Parathyroid adenoma (tissue), 2 donors: ENCODE measurements at regions not wholly inside any gene's neighbourhood (a gene's known extent, or its start where the extent isn't known, plus 50 kb on each side); places are given as distances from the start of the nearest gene placed in this dataset.

Experiments
- H2AFZ ChIP-seq: fragments of 300-600 bp; sonication (generic); one replicate; pipeline ENCODE4 v1.7.0; 2017; ENCODE audit warnings: antibody characterized with exemption, mild to moderate bottlenecking
- H3K27ac ChIP-seq: fragments of 300-600 bp; sonication (generic); one replicate; pipeline ENCODE4 v1.7.0; 2017
- H3K27me3 ChIP-seq: fragments of 300-600 bp; sonication (generic); one replicate; pipeline ENCODE4 v1.7.0; 2017; ENCODE audit warnings: low read length; ENCODE audit not compliant: control insufficient read depth, insufficient read depth
- H3K36me3 ChIP-seq: fragments of 300-600 bp; sonication (generic); one replicate; pipeline ENCODE4 v1.7.0; 2017; ENCODE audit warnings: low read length; ENCODE audit not compliant: control insufficient read depth, insufficient read depth
- H3K4me1 ChIP-seq: fragments of 300-600 bp; sonication (generic); one replicate; pipeline ENCODE4 v1.7.0; 2017; ENCODE audit warnings: control low read depth
- H3K4me2 ChIP-seq: fragments of 300-600 bp; sonication (generic); one replicate; pipeline ENCODE4 v1.7.0; 2017; ENCODE audit warnings: low read length
- H3K4me3 ChIP-seq: fragments of 300-600 bp; sonication (generic); one replicate; pipeline ENCODE4 v1.7.0; 2017; ENCODE audit warnings: low read depth, low read length
- H3K79me2 ChIP-seq: fragments of 300-600 bp; sonication (generic); one replicate; pipeline ENCODE4 v1.7.0; 2017; ENCODE audit warnings: control low read depth
- H3K9ac ChIP-seq: fragments of 300-600 bp; sonication (generic); one replicate; pipeline ENCODE4 v1.7.0; 2017; ENCODE audit warnings: mild to moderate bottlenecking
- H3K9me3 ChIP-seq: fragments of 300-600 bp; sonication (generic); one replicate; pipeline ENCODE4 v1.7.0; 2017; ENCODE audit warnings: low read length; ENCODE audit not compliant: control insufficient read depth
- TF ChIP-seq, protein P1 (sequence below): fragments of 300-600 bp; sonication (generic); IDR thresholded peaks from one replicate; pipeline ENCODE4 v1.7.0; 2017; ENCODE audit warnings: antibody characterized with exemption, mild to moderate bottlenecking
- donor health status: primary hyperparathyroidism.

DNA sequence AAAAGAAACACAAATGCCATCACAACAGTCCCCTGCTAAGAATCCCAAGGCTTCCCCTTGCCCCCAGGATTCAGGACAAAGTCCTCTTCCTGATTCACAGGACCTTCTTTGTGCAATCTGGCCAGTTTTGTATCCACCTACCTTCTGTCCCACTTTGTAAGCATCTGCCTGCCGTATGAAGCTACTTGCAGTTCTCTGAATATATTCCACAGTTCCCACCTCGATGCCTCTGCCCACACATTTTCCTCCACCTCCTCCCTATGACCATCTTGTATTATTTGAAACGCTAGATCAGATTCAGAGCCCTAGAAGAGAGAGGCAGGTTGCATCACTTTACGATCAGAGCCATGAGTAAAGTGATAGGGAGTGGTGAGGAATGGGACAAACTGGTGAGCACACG lies 159.2 kb upstream of the XYLT1 start:
- no peaks in the 10 kb centered on the region for H3K4me1 ChIP-seq
- H3K9ac ChIP-seq, result no peak overlapping the region
- H3K27me3 ChIP-seq, result no peaks in the 10 kb centered on the region
- H2AFZ ChIP-seq, result no peak overlapping the region
- no peaks in the 10 kb centered on the region for H3K9me3 ChIP-seq
- H3K36me3 ChIP-seq, result no peaks in the 10 kb centered on the region
- TF ChIP-seq, protein P1, sequence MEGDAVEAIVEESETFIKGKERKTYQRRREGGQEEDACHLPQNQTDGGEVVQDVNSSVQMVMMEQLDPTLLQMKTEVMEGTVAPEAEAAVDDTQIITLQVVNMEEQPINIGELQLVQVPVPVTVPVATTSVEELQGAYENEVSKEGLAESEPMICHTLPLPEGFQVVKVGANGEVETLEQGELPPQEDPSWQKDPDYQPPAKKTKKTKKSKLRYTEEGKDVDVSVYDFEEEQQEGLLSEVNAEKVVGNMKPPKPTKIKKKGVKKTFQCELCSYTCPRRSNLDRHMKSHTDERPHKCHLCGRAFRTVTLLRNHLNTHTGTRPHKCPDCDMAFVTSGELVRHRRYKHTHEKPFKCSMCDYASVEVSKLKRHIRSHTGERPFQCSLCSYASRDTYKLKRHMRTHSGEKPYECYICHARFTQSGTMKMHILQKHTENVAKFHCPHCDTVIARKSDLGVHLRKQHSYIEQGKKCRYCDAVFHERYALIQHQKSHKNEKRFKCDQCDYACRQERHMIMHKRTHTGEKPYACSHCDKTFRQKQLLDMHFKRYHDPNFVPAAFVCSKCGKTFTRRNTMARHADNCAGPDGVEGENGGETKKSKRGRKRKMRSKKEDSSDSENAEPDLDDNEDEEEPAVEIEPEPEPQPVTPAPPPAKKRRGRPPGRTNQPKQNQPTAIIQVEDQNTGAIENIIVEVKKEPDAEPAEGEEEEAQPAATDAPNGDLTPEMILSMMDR, result no peak
- no peak overlapping the region for H3K4me2 ChIP-seq
- H3K4me3 ChIP-seq, result no peak overlapping the region
- H3K79me2 ChIP-seq, result no peaks in the 10 kb centered on the region
- H3K27ac ChIP-seq, result no peak overlapping the region

DNA sequence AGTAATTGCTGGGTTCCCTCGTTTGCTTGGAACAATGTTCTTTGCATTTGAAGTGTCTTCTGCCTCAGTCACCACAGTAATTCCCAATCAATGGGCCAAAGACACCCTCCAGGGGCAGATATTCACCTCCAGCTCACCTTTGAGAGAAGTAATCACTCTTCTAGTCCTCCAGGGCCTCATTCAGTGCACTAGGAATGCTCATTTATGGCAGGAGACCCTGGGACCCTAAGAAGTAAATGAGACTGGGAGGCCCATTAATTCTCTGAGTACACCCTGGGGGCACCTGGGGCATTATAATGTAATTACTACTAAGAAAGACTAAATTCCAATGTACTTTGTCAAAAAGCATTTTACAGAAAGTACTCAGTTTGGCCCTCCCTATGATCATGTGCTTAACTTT lies 158.2 kb upstream of the XYLT1 start:
- no peak overlapping the region for H3K4me2 ChIP-seq
- H3K9me3 ChIP-seq, result no peaks in the 10 kb centered on the region
- no peaks in the 10 kb centered on the region for H3K79me2 ChIP-seq
- H2AFZ ChIP-seq, result no peak overlapping the region
- no peaks in the 10 kb centered on the region for H3K4me1 ChIP-seq
- TF ChIP-seq, protein P1, result no peak
- no peak overlapping the region for H3K4me3 ChIP-seq
- H3K27me3 ChIP-seq, result no peaks in the 10 kb centered on the region
- H3K9ac ChIP-seq, result no peak overlapping the region
- no peak overlapping the region for H3K27ac ChIP-seq
- H3K36me3 ChIP-seq, result no peaks in the 10 kb centered on the region

DNA sequence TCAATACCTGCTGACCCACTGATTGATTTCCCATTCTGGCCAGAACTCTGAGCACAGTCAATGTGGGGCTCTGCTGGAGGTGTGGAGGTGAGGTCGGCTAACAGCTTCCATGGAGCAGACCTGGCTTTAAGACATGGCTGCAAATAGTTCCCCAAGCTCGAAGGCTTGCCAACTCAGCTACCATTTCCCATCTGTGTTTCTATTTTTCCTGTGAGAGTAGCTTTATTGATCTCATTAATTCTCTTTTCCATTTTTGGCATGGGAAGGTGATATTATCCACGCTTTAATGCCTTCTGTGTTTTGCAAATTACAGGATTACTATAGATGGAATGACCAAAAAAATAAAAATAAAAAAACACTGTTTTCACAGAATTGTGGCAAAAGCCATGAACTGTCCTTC lies 151.6 kb upstream of the XYLT1 start:
- no peaks in the 10 kb centered on the region for H3K27me3 ChIP-seq
- no peak overlapping the region for H3K27ac ChIP-seq
- no peak overlapping the region for H3K4me2 ChIP-seq
- no peaks in the 10 kb centered on the region for H3K79me2 ChIP-seq
- no peak overlapping the region for H3K9ac ChIP-seq
- TF ChIP-seq, protein P1, result no peak
- H3K36me3 ChIP-seq, result no peaks in the 10 kb centered on the region
- no peak overlapping the region for H2AFZ ChIP-seq
- no peak overlapping the region for H3K4me3 ChIP-seq
- H3K4me1 ChIP-seq, result no peaks in the 10 kb centered on the region
- H3K9me3 ChIP-seq, result no peaks in the 10 kb centered on the region

DNA sequence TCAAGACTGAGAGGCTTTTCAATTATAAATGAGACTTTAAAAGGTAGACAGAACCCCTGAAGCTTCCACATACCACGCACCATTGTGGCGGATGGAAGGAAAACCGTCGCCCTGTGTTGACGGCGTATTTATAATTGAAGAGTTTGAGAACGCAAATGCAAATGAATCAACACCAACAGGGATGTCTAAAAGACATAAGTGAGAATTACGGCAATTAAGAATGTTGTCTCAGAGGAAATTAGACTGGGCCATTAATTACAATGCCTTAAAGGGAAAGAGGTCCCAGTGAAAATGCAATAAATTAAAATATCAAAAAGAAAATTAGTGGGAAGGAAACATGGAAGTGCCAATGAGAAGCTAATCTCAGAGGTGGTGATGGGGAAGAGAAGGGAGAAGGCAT lies 148.5 kb upstream of the XYLT1 start:
- TF ChIP-seq, protein P1, result no peak
- H3K27me3 ChIP-seq, result no peaks in the 10 kb centered on the region
- H3K27ac ChIP-seq, result no peak overlapping the region
- no peaks in the 10 kb centered on the region for H3K79me2 ChIP-seq
- no peak overlapping the region for H3K9ac ChIP-seq
- H3K4me3 ChIP-seq, result no peak overlapping the region
- H2AFZ ChIP-seq, result no peak overlapping the region
- H3K4me1 ChIP-seq, result no peaks in the 10 kb centered on the region
- no peaks in the 10 kb centered on the region for H3K36me3 ChIP-seq
- no peak overlapping the region for H3K4me2 ChIP-seq
- H3K9me3 ChIP-seq, result no peaks in the 10 kb centered on the region

DNA sequence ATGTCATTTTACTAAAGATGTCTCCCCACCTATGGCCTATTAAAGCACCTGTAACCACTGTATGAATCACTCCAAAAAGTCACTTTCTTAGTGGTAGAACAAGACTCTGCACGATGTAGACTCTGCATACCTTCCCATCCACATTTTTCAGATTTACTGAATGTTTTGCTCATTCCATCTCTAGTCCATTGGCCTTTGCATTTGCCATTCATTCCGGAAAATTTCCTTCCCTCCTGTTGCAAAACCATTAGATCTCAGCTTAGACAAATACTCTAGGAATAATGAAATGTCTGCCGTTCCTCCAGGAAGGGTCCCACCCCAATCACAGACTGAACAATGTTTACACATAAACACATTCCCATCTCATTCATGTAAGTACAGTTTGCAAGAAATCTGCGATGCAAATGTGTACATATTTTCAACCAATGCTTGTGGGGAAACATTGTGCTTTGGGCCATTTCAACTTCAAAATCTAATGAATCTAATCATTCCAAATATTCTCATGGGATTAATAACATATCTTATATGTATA lies 146.3 kb upstream of the XYLT1 start:
- Histone ChIP-seq H3K4me1 (no peaks in the 10 kb centered on the region), H3K4me2 (no peak overlapping the region), H2AFZ (no peak overlapping the region), H3K79me2 (no peaks in the 10 kb centered on the region), H3K27me3 (no peaks in the 10 kb centered on the region), H3K4me3 (no peak overlapping the region), H3K9ac (no peak overlapping the region), H3K9me3 (no peaks in the 10 kb centered on the region), H3K27ac (no peak overlapping the region), H3K36me3 (no peaks in the 10 kb centered on the region)
- TF ChIP-seq, protein P1, result no peak
